DMS153 treated with DMSO at 0.1 percent for 48 hours (cell line): ENCODE measurements at regions not wholly inside any gene's neighbourhood (a gene's known extent, or its start where the extent isn't known, plus 50 kb on each side); places are given as distances from the start of the nearest gene placed in this dataset.
"Not testable (repeated sequence)": the region's sequence is repeated elsewhere in the genome, so short reads cannot be mapped to it uniquely, and the experiment has no call there.

Experiments used
- DNase-seq: peaks from one replicate; lab custom pipeline; 2025; ENCODE audit not compliant: unreplicated experiment; lab: John Stamatoyannopoulos, UW

DNA sequence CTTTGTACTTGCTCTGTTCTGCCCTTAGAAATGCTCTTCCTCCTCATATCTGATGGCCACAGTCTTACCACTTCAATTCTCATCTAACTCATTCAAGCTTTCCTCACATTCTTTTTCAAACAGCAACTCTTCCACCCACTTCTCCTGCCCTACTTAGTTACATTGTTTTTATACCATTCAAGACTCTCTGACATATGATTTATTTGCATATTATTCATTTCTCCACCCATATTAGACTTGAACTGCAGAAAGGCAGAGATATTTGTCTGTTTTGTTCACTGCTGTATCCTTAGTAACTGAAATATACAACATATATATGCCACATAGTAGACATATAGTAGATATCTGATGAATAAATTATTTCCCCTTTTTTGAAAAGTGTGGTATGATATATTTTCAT lies 95.5 kb upstream of the DCN start:
- no peak for DNase-seq

DNA sequence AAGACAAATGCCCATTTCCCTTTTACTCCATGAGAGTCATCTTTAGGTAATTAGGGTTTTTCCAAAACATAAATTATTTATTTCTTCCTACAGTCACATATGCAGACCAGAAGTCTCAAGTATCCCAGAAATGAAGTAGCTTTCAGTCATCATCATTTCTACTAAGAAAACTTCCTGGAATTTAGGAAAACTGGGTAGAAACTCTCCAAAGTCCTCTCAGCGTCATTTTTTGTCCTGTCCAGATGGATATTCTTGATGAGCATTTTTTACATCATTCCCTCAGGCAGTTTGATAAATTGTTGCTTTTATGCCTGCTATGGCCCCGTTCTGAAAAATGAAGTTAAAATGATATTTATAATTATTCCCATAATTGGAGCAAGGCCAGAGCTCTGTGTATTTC lies 93.9 kb upstream of the DCN start:
- DNase-seq: no peak

DNA sequence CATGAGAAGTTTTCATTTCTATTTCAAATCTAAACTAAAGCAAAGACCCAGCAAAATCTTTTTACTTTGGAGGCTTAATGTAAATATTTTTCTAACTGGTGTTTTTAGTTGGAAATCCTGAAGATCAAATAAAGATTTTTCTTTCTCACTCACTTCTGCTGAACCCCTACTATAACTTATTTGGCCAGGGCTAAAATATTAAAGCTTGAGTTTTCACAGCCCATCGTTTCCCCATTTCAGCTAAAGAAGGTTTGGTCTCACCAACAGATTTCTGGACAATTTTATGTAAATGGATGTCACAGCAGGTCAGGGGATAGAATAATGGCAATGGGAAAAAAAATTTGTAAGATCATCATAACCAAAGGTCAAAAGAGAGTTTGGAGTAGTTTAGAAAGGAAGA lies 92.7 kb upstream of the DCN start:
- DNase-seq: no peak

DNA sequence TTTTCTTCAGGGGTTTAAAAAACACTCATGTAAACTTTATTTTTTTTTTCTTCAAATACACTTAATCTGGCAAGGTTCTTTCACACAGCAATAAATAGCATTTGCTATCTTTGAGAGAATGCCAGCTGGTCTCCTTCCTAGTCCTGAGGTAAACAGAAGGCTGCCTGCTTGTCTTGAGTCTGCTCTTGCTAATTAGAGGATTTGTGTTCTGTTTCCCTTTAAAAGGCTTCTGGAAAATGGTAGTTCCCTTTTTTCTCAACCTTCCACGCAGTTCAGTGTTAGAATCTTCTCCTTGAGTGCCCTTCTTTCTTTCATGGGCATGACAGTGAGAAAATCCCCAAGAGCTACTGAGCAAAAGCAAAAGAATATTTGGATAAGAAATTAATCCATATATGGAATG lies 92.3 kb upstream of the DCN start:
- no peak for DNase-seq

DNA sequence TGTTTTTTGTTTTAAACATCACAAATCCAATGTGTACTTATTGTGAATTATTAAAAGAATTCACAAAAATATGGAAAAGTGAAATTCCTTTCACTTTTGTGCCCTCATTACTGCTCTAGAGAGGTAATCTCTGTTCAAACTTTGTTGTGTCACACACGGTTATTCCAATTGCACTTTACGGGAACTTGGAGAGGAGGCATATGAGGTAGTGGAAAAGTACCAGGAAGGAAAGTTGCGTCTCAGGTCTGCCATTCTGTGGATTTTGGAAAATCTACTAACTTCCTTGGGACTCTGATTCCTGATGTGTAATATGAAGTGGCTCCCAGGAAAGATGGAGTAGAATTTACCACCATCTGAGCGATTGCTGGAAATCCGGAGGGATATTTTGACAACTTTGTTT lies 90.9 kb upstream of the DCN start:
- DNase-seq: no peak

DNA sequence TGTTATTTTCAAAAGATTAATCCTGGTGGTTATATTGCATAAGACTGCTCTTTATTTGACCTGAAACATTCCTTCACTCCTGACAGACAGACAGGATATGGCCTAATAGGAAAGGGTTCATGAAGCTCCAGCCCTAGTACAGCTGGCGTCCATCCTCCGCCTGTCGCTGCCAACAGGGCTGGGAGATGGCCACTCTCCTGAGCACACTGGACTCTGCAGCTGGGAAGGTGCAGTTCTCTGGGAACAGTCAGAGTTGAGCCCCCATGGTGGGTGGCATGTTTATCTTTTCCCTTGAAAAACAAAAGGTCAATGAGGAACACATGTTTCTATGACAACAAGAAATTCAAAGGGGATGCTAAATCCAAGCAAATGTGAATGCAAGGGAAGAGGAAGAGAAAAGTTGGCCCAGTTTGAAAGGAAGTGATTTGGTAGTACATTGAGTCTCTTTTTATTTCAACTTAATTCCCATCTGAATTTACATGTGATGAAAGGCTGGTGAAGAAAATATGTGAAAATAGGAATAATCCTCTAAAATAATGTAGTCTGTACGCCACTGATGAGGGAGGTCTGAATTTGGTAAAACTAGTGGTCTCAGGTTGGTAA lies 89.9 kb upstream of the DCN start:
- no peak for DNase-seq

DNA sequence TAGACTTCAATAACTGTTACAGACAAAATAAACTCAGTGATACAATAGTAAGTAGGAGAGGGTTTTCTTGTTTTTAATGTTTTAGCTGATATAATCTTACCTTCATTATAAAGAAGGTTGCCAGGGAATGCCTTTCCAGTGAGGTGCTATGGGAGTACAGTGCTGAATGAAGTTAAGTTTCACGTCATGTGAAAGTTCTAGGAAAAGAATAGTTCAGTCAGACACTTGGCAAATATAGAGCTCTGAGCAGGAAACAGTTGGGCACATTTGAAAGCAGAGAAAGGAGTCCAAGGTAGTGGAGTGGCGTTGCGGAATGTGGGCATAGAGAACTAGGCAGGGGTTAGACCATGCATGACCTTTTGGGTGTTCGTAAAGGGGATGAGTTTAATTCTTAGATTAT lies 88.6 kb upstream of the DCN start:
- DNase-seq: no peak

DNA sequence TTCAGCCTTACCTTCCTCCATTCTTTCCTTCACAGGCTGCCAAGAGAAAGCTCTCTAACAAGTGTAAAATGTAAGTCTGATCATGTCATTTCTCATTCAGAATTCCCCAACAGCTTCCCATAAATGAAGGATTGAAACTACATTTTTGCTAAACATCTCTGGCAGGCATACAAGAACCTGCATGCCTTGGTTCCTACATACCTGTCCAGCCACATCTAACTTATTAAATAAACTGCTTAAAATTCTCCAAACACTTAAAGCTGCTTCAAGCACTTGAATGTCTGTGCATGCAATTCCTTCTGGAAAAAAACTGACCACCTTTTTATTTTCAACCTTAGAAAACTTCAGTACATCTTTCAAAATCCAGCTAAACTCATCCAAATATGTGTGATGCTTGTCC lies 84.4 kb upstream of the DCN start:
- no peak for DNase-seq

DNA sequence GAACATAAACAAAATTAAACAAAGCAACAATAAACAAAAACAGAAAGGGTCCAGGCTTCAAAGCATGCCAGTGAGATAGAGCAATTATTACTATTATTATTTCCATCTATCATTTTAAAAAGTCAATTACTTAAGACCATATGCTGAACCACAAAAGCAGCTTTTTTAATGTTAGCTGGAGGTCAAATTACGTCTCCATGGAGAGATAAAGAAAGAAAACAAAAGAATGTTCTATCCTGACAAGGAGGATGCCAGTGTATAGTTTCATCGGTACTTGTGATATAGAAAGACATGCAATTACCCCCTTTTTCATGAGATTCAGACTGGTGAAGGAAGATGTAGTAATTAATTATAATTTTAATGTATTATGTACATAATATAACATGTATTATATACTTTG lies 81.6 kb upstream of the DCN start:
- no peak for DNase-seq

DNA sequence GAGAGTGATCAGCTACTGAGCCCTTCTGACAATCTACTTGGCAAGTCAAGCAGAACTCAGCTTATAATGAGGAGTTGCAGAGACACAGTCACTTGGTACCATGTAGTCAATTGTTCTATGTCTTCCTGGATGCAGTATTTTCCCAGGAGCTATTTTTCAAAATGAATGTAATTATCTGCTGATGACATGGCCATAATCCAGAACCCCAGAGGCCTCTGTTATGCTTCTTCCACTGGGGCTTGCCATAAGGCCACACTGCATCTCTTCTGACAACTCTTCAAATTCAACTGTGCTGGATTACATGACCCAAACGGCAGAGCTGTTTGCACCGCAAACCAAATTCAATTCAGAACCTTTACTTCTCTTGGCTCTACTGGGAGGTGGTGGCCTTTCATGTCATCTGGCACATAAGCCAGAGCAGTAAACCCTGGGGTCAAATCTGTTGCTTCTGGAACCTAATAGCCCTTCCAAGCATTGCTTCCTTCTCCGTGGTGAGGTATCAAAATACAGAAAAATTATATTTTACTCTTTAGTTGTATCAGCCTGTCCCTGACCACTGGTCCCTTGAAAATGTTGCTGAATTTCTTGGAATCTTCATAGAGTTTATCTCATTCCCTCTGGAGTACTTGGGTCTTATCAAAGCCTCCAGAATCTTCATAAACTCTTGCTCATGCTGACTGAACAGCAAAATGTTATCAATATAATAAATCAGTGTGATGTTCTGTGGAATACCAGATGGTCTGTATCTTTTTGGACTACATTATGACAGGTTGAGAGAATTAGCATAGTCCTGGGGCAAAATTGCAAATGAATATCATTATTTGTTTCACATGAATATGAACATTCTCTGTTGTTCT lies 79.4 kb upstream of the DCN start:
- DNase-seq: no peak

DNA sequence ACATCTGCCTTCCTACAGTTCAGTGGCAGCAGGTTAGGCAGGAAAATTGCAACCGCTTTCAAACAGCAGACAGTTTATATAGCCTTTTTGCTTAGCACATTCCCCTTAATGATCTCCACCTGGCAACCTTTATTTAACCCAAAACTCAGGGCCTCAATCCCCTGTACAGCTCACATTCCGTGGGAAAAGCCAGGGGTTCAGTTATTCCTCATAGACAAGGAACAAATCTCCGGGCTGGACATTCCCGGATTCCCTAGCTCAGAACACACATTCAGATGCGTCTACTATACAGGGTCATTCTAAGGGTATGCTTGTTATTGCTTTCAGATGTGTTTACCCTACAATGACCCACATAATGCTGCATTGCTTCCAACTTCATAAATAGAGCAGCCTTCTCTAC lies 73.8 kb upstream of the DCN start:
- no peak for DNase-seq

DNA sequence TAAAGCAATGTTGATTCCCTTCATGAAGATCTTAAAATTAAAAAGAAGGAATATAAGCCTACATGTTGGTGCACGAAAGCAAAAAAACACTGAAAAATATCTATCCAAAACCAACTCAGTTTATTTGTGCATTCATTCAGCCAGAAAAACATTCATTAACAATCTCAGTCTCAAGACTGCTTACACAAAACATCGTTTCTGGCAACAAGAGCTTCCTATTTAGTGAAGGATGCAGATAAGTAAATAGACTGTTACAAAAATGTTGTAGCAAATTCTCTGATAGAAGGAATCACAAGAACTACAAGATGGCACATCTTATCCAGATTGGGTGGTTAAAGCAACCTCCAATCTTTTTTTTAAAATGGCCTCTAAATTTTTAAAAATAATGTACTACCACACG lies 69.7 kb upstream of the DCN start:
- no peak for DNase-seq

DNA sequence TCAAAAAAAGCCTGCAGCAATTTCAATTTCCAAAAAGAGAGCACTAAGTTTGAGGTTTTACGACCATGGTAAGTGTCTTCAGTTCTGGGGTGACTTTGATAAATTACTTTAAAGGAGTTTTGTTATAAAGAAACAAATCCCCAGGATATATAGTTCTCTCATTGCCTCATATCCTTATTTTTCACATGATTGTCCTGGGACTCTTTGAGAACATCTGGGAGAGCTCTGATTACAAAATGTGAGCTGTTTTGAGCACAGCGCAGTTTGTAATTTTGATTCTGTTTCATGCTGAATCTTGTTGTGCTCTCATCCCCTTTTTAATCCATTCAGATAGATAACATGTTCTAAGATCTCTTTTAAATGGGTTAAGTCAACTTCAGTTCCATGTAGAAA lies 67.7 kb upstream of the DCN start:
- DNase-seq: no peak

DNA sequence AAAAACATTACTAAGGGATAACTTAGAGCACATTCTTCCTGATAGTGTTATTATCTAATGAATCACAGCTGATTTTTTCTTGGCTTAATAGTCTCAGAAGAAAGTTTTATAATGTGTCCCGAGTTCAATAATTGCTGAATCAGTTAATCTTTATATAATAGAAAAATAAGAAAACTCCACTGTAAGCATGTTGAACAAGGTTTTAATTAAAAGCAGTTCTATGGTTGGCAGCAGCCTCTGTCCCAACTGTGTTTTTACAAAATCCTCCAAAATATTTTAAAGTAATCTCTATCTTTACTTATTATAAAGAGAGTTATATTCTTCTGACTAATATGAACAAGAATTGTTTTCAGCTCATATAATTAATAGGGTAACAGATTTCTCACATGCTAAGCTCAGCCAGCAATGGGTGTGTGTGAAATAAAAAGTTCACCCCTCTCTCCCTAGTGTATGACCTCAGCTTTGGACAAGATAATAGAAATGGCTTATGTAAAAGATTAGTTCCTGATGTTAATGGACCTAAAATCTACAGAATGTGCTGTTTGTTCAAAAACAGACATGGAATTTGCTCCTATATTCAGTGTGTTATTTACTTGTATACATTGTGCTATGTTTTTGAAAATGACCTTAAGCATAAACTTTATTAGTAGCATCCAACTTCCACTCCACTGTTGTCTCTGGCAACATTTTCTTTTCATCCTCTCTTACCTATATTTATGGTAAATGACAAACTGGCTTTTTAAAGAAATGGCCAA lies 67.1 kb upstream of the DCN start:
- DNase-seq: no peak

DNA sequence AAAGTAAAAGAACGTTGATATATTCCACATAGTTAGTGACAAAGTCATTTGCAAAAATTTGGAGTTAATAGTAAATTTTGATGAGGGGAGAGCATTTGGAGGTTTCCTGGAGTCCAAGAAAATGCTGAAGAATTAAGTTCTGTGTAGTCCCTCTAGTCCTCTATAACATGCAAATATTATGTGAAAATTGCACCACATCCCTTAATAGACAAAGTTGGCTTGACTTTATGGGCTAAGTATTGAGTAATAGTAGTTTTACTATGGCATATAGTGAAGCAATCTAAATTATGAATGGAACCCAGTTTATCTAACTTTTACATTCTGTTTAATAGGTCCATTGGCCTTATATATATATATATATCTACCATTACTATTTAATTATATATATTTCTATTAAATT lies 66.4 kb upstream of the DCN start:
- no peak for DNase-seq

DNA sequence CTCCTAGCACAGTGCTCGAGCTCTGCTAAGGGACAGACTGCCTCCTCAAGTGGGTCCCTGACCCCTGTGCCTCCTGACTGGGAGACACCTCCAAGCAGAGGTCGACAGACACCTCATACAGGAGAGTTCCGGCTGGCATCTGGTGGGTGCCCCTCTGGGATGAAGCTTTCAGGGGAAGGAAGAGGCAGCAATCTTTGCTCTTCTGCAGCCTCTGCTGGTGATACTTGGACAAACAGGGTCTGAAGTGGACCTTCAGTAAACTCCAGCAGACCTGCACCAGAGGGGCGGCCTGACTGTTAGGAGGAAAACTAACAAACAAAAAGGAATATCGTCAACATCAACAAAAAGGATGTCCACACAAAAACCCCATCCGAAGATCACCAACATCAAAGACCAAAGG lies 60.6 kb upstream of the DCN start:
- DNase-seq: not testable (repeated sequence)

DNA sequence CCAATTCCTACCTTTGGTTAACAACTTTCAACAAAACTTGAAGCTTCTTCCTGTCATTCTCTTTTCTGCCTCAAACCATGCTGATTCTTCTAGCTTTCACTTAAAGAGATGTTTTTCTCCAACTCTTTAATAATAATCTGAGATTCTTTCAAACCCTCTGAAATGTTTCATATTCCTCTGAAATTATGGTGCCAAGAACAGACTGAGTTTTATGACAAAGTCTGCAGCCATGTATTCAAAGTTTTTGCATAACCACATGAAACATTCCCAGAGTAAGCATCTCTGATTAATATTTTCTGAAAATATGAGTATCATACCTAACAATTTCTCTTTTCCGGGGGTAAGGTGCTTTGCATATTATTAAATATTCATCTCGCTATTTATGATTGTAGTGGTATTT lies 59.1 kb upstream of the DCN start:
- no peak for DNase-seq

DNA sequence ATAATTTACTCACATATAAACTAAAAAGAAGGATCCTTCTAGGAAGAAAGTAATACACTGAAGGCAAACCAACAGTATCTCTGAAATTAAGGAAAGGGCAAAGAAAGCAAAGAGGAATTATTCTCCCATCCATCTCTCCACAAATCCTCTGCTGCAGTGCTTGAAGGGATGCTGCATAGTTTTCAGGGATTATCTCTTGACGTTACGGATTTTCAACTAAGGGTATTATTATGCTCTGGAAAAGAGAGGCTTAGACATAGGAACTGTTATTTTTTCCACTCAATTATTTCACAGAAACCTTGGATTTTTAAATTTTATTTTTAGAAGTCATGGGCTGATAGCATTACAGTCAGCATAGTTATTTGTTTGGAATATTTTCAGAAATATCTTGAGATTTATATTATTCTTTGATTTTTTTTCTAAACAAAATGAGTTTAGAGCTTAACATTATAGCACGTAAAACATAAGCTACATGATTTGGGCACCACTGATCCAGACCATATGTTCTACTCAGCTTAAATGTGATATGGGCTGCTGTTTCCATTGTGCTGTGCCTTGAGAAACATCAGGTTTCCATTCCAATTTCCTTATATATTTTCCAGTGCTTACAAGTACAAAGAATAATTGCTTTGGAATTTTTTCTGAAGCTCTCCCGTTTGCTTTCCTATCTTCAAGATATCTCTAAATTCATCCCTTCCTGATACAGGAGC lies 57.9 kb upstream of the DCN start:
- no peak for DNase-seq

DNA sequence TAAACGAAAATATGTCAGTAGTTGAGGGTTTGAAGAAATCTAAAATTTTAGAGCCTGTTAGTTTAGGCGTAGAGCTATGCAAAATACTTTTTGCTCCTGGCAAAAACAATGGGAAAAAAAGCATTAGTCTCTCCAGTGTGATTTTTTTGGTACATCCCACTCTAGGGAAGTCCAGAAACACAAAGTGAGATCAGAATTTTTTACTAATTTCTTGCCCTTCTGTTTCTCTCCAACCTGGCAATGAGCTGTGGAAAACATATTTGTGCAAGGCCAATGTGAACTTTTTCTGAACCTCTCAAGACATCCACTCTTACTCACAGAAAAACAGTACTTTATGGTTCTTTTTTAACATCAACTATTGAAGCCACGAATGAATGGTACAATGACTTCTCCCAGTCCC lies 56.9 kb upstream of the DCN start:
- DNase-seq: no peak
